ENCODE measurements at regions not wholly inside any gene's neighbourhood (a gene's known extent, or its start where the extent isn't known, plus 50 kb on each side); places are given as distances from the start of the nearest gene placed in this dataset.

DNA sequence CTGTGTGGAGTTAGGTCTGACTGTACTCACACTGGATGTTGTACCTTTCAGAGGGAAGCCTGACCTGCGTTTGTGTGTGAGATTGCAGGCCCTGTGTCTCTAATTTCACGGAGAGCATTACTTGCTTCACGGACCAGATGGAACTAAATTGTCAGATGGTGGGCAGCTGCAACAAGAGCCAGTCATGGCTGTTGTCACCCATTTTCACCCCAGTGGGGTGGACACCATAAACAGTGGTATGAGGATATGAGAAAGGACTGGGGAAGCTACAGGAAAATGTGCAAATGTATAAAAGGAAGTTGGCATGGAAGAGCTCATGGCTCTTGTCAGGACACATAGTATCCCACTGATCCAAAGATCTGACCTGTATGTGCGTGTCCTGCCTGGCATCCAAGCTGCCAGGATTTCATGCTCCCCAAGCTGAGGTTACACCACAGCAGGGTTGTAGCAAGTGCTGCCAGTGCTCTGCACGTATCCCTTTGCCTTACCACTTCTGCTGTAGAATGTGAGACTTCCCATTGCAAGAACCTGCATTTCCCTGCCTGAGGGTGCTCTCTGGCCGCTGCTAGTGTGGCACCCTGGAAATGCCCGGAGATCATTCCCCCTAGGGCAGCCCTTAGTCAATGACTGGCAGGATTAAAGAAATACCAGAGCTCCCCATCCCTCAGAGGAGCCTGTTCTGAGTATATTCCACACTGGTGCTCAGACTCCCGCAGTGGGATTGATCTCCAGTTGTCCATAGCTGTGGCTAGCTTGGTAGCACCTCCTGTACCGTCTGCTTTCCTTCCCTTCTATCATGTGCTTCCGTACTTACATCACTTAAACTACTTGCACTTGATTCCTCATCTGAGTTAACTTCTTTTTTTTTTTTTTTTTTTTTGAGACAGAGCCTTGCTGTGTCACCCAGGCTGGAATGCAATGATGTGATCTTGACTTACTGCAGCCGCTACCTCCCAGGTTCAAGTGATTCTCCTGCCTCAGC, 70.4 kb upstream of the TANC2 start:
- TF ChIP-seq, protein P1, sequence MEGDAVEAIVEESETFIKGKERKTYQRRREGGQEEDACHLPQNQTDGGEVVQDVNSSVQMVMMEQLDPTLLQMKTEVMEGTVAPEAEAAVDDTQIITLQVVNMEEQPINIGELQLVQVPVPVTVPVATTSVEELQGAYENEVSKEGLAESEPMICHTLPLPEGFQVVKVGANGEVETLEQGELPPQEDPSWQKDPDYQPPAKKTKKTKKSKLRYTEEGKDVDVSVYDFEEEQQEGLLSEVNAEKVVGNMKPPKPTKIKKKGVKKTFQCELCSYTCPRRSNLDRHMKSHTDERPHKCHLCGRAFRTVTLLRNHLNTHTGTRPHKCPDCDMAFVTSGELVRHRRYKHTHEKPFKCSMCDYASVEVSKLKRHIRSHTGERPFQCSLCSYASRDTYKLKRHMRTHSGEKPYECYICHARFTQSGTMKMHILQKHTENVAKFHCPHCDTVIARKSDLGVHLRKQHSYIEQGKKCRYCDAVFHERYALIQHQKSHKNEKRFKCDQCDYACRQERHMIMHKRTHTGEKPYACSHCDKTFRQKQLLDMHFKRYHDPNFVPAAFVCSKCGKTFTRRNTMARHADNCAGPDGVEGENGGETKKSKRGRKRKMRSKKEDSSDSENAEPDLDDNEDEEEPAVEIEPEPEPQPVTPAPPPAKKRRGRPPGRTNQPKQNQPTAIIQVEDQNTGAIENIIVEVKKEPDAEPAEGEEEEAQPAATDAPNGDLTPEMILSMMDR (IDR thresholded peaks at IDR 0.05; ENCODE audit: insufficient read depth, low read length): no peak
- TF ChIP-seq POLR2AphosphoS5 (IDR thresholded peaks at IDR 0.05; ENCODE audit: low read depth) (peak; percentile 66; the same call in 1 of the 2 replicates), SPI1 (IDR thresholded peaks at IDR 0.05; ENCODE audit: borderline replicate concordance, low read depth) (peak; percentile 57; the same call in 1 of the 2 replicates), GABPA (IDR thresholded peaks at IDR 0.05; ENCODE audit: low read depth) (no peak)
- TF ChIP-seq, protein P2, sequence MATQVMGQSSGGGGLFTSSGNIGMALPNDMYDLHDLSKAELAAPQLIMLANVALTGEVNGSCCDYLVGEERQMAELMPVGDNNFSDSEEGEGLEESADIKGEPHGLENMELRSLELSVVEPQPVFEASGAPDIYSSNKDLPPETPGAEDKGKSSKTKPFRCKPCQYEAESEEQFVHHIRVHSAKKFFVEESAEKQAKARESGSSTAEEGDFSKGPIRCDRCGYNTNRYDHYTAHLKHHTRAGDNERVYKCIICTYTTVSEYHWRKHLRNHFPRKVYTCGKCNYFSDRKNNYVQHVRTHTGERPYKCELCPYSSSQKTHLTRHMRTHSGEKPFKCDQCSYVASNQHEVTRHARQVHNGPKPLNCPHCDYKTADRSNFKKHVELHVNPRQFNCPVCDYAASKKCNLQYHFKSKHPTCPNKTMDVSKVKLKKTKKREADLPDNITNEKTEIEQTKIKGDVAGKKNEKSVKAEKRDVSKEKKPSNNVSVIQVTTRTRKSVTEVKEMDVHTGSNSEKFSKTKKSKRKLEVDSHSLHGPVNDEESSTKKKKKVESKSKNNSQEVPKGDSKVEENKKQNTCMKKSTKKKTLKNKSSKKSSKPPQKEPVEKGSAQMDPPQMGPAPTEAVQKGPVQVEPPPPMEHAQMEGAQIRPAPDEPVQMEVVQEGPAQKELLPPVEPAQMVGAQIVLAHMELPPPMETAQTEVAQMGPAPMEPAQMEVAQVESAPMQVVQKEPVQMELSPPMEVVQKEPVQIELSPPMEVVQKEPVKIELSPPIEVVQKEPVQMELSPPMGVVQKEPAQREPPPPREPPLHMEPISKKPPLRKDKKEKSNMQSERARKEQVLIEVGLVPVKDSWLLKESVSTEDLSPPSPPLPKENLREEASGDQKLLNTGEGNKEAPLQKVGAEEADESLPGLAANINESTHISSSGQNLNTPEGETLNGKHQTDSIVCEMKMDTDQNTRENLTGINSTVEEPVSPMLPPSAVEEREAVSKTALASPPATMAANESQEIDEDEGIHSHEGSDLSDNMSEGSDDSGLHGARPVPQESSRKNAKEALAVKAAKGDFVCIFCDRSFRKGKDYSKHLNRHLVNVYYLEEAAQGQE (IDR thresholded peaks at IDR 0.05; ENCODE audit: insufficient replicate concordance, low read depth): no peak

All from HL-60 (cell line).